ENCODE measurements at regions not wholly inside any gene's neighbourhood (a gene's known extent, or its start where the extent isn't known, plus 50 kb on each side); places are given as distances from the start of the nearest gene placed in this dataset.

DNA sequence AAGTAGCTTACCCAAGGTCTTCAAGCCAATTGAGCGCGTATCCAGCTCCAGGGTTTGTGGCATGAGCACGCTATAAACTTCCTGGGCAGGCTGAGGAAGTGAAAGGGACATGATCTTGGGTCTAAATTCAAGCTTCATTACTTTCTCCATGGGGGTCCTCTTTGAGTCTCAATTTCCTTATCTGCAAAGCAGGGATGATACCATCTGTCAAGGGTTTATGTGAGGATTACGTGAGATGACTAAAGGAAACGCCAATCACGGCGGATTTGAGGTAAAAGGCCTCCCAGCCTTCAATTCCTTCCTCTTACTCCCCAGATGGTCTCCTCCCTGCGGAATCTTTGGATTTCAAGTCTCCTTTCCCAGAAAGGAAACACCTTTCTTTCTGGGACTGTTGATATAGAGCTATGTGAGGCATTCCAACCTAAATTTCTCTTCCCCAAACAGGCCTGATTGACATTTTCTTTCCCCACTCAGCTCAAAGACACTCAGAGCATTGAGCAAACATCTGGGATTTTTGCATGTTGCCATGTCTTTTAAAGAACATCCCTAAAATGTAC, 474.4 kb downstream of the INSC start:
- Mint-ChIP-seq H3K27me3 (ENCODE audit: insufficient read depth, unreplicated experiment) (peaks cover 10% of the 10 kb centered on the region), H3K36me3 (ENCODE audit: insufficient read depth, unreplicated experiment) (no peaks in the 10 kb centered on the region), H3K9me3 (ENCODE audit: unreplicated experiment) (peaks cover 6% of the 10 kb centered on the region), H3K4me1 (ENCODE audit: insufficient read depth, unreplicated experiment) (no peaks in the 10 kb centered on the region), H3K4me3 (ENCODE audit: unreplicated experiment) (no peak overlapping the region), H3K27ac (ENCODE audit: low read depth, unreplicated experiment) (no peak overlapping the region)
- BruUV-seq (replicated peaks) = no TSS peak
- ChIA-PET CTCF (interaction anchor here (0.5 to 1.0 kb wide), 4 partner anchors 52 to 1110 kb away, joined by 3 to 4 read pairs (median 3); no protein-coding TSS in a partner anchor), POLR2A (no interaction called here)
- intact Hi-C loops (cut with micrococcal nuclease) = no loop called here
- no peak for DNase-seq (ENCODE audit: unreplicated experiment)
- TF ChIP-seq, protein P1, sequence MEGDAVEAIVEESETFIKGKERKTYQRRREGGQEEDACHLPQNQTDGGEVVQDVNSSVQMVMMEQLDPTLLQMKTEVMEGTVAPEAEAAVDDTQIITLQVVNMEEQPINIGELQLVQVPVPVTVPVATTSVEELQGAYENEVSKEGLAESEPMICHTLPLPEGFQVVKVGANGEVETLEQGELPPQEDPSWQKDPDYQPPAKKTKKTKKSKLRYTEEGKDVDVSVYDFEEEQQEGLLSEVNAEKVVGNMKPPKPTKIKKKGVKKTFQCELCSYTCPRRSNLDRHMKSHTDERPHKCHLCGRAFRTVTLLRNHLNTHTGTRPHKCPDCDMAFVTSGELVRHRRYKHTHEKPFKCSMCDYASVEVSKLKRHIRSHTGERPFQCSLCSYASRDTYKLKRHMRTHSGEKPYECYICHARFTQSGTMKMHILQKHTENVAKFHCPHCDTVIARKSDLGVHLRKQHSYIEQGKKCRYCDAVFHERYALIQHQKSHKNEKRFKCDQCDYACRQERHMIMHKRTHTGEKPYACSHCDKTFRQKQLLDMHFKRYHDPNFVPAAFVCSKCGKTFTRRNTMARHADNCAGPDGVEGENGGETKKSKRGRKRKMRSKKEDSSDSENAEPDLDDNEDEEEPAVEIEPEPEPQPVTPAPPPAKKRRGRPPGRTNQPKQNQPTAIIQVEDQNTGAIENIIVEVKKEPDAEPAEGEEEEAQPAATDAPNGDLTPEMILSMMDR (IDR thresholded peaks at IDR 0.05; ENCODE audit: unreplicated experiment) = no peak

DNA sequence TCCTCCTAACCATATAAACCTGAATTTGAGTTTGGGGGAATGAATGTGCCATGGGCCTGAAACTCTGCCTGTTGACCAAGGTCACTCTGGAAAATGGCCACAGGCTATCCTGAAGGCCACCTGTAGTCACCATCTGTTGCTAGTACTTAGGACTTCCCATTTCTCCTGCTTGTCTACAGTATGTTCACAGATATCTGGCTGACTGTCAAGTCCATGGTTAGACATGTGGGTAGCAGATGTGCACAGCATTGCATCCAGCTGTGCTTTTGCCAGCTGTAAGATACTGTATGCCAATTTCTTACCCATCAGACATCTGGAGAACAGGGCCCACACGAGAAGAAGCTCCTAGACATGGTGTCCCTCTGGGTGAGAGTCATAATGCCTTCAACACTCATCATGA, 475.4 kb downstream of the INSC start:
- Mint-ChIP-seq H3K36me3 (ENCODE audit: insufficient read depth, unreplicated experiment) (no peaks in the 10 kb centered on the region), H3K27me3 (ENCODE audit: insufficient read depth, unreplicated experiment) (peaks cover 10% of the 10 kb centered on the region), H3K27ac (ENCODE audit: low read depth, unreplicated experiment) (no peak overlapping the region), H3K4me1 (ENCODE audit: insufficient read depth, unreplicated experiment) (no peaks in the 10 kb centered on the region), H3K9me3 (ENCODE audit: unreplicated experiment) (peaks cover 6% of the 10 kb centered on the region), H3K4me3 (ENCODE audit: unreplicated experiment) (no peak overlapping the region)
- ChIA-PET CTCF (interaction anchor here (0.6 kb wide), 1 partner anchor 53 kb away, joined by 3 read pairs; no protein-coding TSS in a partner anchor), POLR2A (no interaction called here)
- intact Hi-C loops (cut with micrococcal nuclease) = no loop called here
- TF ChIP-seq, protein P1 (IDR thresholded peaks at IDR 0.05; ENCODE audit: unreplicated experiment) = no peak
- BruUV-seq (replicated peaks) = no TSS peak
- DNase-seq (ENCODE audit: unreplicated experiment) = no peak

DNA sequence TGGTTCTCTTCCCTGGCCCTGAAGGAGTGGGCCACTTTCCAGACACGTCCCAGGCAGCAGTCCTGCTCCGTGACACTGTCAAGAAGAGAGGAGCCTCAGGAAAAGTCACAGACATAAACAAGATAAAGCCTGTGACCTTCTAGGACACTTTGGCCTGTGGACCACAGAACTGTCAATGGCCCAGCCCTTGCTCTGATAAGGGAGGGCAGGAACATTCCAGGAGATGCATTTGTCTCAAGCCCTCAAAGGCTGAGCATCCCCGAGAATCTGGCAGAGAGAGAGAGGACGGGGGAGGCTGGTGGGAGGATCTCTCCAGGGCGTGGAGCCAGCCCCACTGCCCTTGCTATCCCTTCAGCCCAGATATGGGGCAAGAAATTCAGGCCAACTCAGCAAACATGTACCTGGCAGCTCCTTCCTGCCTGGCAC, 476.4 kb downstream of the INSC start:
- BruUV-seq (replicated peaks) = no TSS peak
- TF ChIP-seq, protein P1 (IDR thresholded peaks at IDR 0.05; ENCODE audit: unreplicated experiment) = no peak
- no peaks in the 10 kb centered on the region for H3K36me3 Mint-ChIP-seq (ENCODE audit: insufficient read depth, unreplicated experiment)
- intact Hi-C loops (cut with micrococcal nuclease) = no loop called here
- H3K27me3 Mint-ChIP-seq (ENCODE audit: insufficient read depth, unreplicated experiment) = peaks cover 12% of the 10 kb centered on the region
- no peak overlapping the region for H3K27ac Mint-ChIP-seq (ENCODE audit: low read depth, unreplicated experiment)
- CTCF ChIA-PET = no interaction called here
- no peak overlapping the region for H3K4me3 Mint-ChIP-seq (ENCODE audit: unreplicated experiment)
- H3K4me1 Mint-ChIP-seq (ENCODE audit: insufficient read depth, unreplicated experiment) = no peaks in the 10 kb centered on the region
- no peak for DNase-seq (ENCODE audit: unreplicated experiment)
- POLR2A ChIA-PET = interaction anchor here (0.5 kb wide), 1 partner anchor 341 kb away, joined by 3 read pairs; no protein-coding TSS in a partner anchor
- peaks cover 6% of the 10 kb centered on the region for H3K9me3 Mint-ChIP-seq (ENCODE audit: unreplicated experiment)

DNA sequence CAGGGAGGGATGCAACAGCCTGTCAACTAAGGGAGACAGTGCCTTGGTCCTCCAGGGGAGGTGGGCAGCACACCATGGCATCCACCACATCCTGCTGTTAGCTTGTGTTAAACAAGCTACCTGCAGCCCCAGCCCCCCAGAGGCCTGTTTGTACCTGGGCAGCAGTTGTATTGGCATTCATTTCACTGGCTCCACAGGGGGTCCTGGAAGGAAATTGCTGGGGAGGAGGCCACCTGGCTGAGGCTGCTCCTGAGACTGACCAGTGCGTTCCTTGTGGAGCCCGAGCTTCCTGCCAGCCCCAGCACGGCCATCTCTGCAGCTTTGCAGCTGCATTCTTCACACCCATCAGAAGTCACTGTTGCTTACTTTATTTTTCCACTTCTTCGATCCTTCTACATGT, 479.9 kb downstream of the INSC start:
- CTCF ChIA-PET = no interaction called here

More for the DNA sequence above, 479.9 kb downstream of the INSC start:
- H3K9me3 Mint-ChIP-seq (ENCODE audit: unreplicated experiment) = peaks cover 6% of the 10 kb centered on the region
- TF ChIP-seq, protein P1 (IDR thresholded peaks at IDR 0.05; ENCODE audit: unreplicated experiment) = no peak
- H3K36me3 Mint-ChIP-seq (ENCODE audit: insufficient read depth, unreplicated experiment) = no peaks in the 10 kb centered on the region
- no peak overlapping the region for H3K27ac Mint-ChIP-seq (ENCODE audit: low read depth, unreplicated experiment)
- no peaks in the 10 kb centered on the region for H3K4me1 Mint-ChIP-seq (ENCODE audit: insufficient read depth, unreplicated experiment)
- no peak overlapping the region for H3K4me3 Mint-ChIP-seq (ENCODE audit: unreplicated experiment)
- DNase-seq (ENCODE audit: unreplicated experiment) = no peak
- no TSS peak for BruUV-seq (replicated peaks)
- peaks cover 13% of the 10 kb centered on the region for H3K27me3 Mint-ChIP-seq (ENCODE audit: insufficient read depth, unreplicated experiment)
- POLR2A ChIA-PET = interaction anchor here (1.2 kb wide), 1 partner anchor 13 kb away, joined by 4 read pairs; no protein-coding TSS in a partner anchor
- intact Hi-C loops (cut with micrococcal nuclease) = no loop called here
